Gastroesophageal sphincter (tissue), 4 donors: ENCODE measurements at regions not wholly inside any gene's neighbourhood (a gene's known extent, or its start where the extent isn't known, plus 50 kb on each side); places are given as distances from the start of the nearest gene placed in this dataset.

ENCODE experiments used
- ATAC-seq: fragments of 150-250 bp; one replicate; pipeline ENCODE4 v1.9.1; 2016; ENCODE audit warnings: mild to moderate bottlenecking, moderate library complexity
- H3K27ac ChIP-seq, 4 donors: fragments of 200-600 bp; sonication (generic) in 3 of 4; 1 replicate in 3 of 4; 2 replicates in 1 of 4; pipeline ENCODE4 v1.5.1; 2016 to 2019
- H3K27me3 ChIP-seq: fragments of 200-600 bp; sonication (generic); one replicate; pipeline ENCODE4 v1.5.1; 2019
- H3K36me3 ChIP-seq, 2 donors: fragments of 200-600 bp; sonication (generic); one replicate each; pipeline ENCODE4 v1.5.1; 2019; ENCODE audit warnings: control low read depth in 1 of 2
- H3K4me1 ChIP-seq, 3 donors: fragments of 200-600 bp; sonication (generic); 1 replicate in 2 of 3; 2 replicates in 1 of 3; pipeline ENCODE4 v1.5.1; 2016 to 2019; ENCODE audit warnings: control low read depth in 2 of 3
- H3K4me3 ChIP-seq, 2 donors: fragments of 200-600 bp; sonication (generic); one replicate each; pipeline ENCODE4 v1.5.1; 2019; ENCODE audit warnings: mild to moderate bottlenecking in 1 of 2, moderate library complexity in 1 of 2
- H3K9me3 ChIP-seq, 3 donors: fragments of 200-600 bp; sonication (generic); one replicate each; pipeline ENCODE4 v1.5.1; 2017 to 2019; ENCODE audit warnings: control low read depth in 2 of 3
- CTCF ChIP-seq, 4 experiments: fragments of 200-600 bp in 2 of 4; fragments of 450-650 bp in 2 of 4; sonication (generic) in 1 of 4; IDR thresholded peaks; one replicate each; pipeline ENCODE4 v1.5.1; 2017 to 2019; ENCODE audit warnings: antibody characterized with exemption in 4 of 4, mild to moderate bottlenecking in 2 of 4, moderate library complexity in 2 of 4
- EP300 ChIP-seq: sonication (generic); formaldehyde crosslinking; IDR thresholded peaks from one replicate; pipeline ENCODE4 v1.6.1; 2017; ENCODE audit warnings: antibody characterized with exemption, mild to moderate bottlenecking
- POLR2A ChIP-seq, 2 donors: fragments of 450-650 bp; IDR thresholded peaks; one replicate each; pipeline ENCODE4 v1.6.1; 2017; ENCODE audit warnings: antibody characterized with exemption in 2 of 2, mild to moderate bottlenecking in 2 of 2, moderate library complexity in 1 of 2
- POLR2AphosphoS5 ChIP-seq: sonication (generic); formaldehyde crosslinking; IDR thresholded peaks from one replicate; pipeline ENCODE4 v1.6.1; 2017; ENCODE audit warnings: antibody characterized with exemption
- WGBS, 2 donors: methylation state at CpG; one replicate each; pipeline ENCODE4 v1.1.5; 2018; ENCODE audit warnings: low coverage in 1 of 2; 5-methylcytosine and 5-hydroxymethylcytosine counted together

- 53 to 63% methylated on average over 6 to 8 of the region's 8 CpGs for WGBS, 2 donors
- Histone ChIP-seq H3K27me3 (peaks cover 15% of the 10 kb centered on the region), H3K4me1 (peaks cover 0 to 8% (median 0%) of the 10 kb centered on the region in 3 donors), H3K9me3 (no peaks in the 10 kb centered on the region), H3K4me3 (no peak overlapping the region), H3K27ac (no peak overlapping the region), H3K36me3 (no peaks in the 10 kb centered on the region)
- no peak for TF ChIP-seq CTCF (IDR thresholded peaks at IDR 0.05)
- no peak for TF ChIP-seq POLR2AphosphoS5
- no peak for TF ChIP-seq POLR2A (IDR thresholded peaks at IDR 0.05)
- no peak for TF ChIP-seq EP300
- no peak for ATAC-seq
These were observed 64.6 kb upstream of the TAPT1 start for GRCh38 chr4:16290681-16291420.

GRCh38 chr4:16289897-16290554 lies 63.8 kb upstream of the TAPT1 start:
- peak; percentile 46 to 67 (median 52) for TF ChIP-seq CTCF (IDR thresholded peaks at IDR 0.05)
- no peak for TF ChIP-seq EP300
- Histone ChIP-seq H3K4me3 (no peak overlapping the region), H3K27ac (no peak overlapping the region), H3K27me3 (peaks cover 15% of the 10 kb centered on the region), H3K4me1 (peaks cover 0 to 8% (median 0%) of the 10 kb centered on the region in 3 donors), H3K36me3 (no peaks in the 10 kb centered on the region), H3K9me3 (no peaks in the 10 kb centered on the region)
- WGBS, 2 donors: 4 to 9% methylated on average over 4 of the region's 4 CpGs
- ATAC-seq: no peak

- no peaks in the 10 kb centered on the region for H3K4me1 ChIP-seq
- no peak for ATAC-seq
- no peak overlapping the region for H3K27ac ChIP-seq
- peaks cover 9% of the 10 kb centered on the region for H3K27me3 ChIP-seq
- no peaks in the 10 kb centered on the region for H3K9me3 ChIP-seq
- WGBS, 2 donors: 44% methylated on average over 2 of the region's 3 CpGs; no CpG with 5 or more reads in 1 of the 2 donors
- H3K4me3 ChIP-seq: no peak overlapping the region
- TF ChIP-seq POLR2A (IDR thresholded peaks at IDR 0.05) (no peak), CTCF (IDR thresholded peaks at IDR 0.05) (no peak), EP300 (no peak), POLR2AphosphoS5 (no peak)
- H3K36me3 ChIP-seq: no peaks in the 10 kb centered on the region
These were observed 57.8 kb upstream of the TAPT1 start for GRCh38 chr4:16284050-16284449.

- 100% methylated on average over 1 of the region's 1 CpG for WGBS, 2 donors
- Histone ChIP-seq H3K36me3 (no peaks in the 10 kb centered on the region), H3K27me3 (peaks cover 7% of the 10 kb centered on the region), H3K9me3 (peaks cover 0 to 9% (median 0%) of the 10 kb centered on the region in 3 donors), H3K27ac (no peak overlapping the region), H3K4me3 (no peak overlapping the region), H3K4me1 (no peaks in the 10 kb centered on the region)
- ATAC-seq: no peak
- TF ChIP-seq POLR2AphosphoS5 (no peak), POLR2A (IDR thresholded peaks at IDR 0.05) (no peak), CTCF (IDR thresholded peaks at IDR 0.05) (no peak), EP300 (no peak)
These were observed 51.9 kb upstream of the TAPT1 start for GRCh38 chr4:16278178-16278577.
